DMS53 treated with DMSO at 0.1 percent for 48 hours (cell line): ENCODE measurements at regions not wholly inside any gene's neighbourhood (a gene's known extent, or its start where the extent isn't known, plus 50 kb on each side); places are given as distances from the start of the nearest gene placed in this dataset.
"Not testable (repeated sequence)": the region's sequence is repeated elsewhere in the genome, so short reads cannot be mapped to it uniquely, and the experiment has no call there.

Experiments used
- DNase-seq: peaks from one replicate; lab custom pipeline; 2025; ENCODE audit not compliant: unreplicated experiment; lab: John Stamatoyannopoulos, UW

GRCh38 chr13:73190477-73190876 is 131.7 kb downstream of the KLF5 start:
- DNase-seq: no peak

DNA sequence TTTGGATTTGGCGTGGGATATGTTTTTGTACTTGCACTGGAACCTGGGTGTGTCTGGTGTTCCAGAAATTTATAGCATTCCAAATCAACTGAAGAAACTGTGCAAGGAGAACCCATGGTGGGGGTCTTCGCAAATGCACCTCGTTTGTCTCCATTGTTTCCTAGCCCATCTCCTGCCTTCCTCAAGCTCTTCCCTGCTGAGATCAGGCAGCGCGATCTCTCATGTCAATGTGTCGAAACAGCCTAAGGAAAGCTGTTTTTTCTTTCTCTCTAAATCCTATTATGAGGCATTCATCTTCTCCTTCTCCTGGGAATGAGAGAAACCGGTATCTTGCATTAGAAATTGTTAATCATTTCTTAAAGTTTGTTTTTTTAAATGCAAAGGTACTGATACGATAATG is 131.0 kb downstream of the KLF5 start:
- no peak for DNase-seq

DNA sequence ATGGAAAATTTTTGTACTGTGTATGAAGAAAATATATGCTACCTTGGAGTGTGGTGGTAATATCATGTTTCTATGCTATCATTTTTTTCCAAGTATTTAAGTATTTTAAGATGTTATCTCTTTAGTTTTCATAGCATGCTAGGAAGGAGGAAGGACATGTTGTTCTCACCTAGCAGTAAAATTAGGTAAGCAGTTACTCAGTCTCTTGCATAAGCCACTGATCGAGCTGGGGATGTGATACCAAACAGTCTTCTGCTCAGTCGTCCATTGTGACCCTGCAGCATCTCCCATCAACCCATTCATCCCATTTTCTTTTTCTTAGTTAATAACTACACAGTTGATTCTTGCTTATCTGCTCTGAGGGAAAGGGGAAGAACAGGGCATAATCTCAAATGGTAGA is 130.6 kb downstream of the KLF5 start:
- no peak for DNase-seq

DNA sequence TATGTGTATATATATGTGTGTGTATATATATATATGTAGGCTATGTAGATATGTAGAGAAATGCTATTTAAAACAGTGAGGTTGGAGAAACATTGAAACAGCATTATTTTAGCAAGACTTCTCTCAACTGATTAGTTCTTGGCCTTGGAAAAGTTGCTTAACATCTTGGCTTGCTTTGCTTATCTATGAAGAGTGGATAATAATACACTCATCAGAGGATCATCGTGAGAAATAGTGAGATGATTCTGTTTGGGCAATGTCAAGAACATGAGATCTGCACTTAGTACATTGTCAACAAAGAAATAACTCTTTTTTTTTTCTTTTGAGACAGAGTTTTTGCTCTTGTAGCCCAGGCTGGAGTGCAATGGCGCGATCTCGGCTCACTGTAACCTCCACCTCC is 128.3 kb downstream of the KLF5 start:
- DNase-seq: no peak

DNA sequence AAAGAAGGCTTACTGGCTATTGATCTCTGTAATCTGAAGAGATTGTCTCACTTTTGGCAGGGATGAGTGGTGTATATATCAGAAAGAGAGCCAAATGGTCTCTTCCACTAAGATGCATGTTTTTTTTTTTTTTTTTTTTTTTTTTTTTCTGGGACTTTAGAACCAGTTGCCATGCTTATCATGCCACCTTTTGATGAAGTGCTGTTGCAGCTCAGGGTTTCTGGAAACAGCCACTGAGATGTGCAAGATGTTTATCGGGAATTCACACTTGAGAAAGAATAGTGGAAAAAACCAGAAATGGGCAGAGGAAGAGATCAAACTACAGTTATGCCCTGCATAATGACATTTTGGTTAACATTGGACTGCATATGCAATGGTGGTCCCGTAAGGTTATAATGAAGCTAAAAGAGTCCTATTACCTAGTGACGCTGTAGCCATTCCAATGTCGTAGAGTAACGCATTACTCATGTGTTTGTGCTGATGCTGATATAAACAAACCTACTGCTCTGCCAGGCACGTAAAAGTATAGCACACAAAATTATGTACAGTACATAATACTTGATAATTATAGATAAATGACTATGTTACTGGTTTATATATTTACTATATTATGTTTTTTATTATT is 121.0 kb downstream of the KLF5 start:
- DNase-seq: no peak

GRCh38 chr13:73177916-73178565 is 119.2 kb downstream of the KLF5 start:
- DNase-seq: no peak

DNA sequence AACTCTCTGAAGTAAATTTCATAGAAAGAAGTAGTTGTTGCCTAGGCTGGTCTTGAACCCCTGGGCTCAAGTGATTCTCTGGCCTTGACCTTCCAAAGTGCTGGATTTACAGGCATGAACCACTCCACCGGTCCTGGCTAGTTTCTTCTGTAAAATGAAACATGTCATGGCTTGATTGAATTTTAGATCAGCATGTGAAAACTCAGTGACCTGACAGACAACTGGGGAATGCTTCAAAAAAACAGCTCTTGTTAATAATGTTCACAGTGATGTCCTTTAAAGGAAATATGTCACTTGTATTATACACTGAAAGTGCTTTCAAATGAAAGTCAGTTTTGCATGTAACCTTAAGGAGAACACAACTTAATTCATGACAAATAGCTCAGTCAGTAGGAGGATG is 118.2 kb downstream of the KLF5 start:
- DNase-seq: no peak

DNA sequence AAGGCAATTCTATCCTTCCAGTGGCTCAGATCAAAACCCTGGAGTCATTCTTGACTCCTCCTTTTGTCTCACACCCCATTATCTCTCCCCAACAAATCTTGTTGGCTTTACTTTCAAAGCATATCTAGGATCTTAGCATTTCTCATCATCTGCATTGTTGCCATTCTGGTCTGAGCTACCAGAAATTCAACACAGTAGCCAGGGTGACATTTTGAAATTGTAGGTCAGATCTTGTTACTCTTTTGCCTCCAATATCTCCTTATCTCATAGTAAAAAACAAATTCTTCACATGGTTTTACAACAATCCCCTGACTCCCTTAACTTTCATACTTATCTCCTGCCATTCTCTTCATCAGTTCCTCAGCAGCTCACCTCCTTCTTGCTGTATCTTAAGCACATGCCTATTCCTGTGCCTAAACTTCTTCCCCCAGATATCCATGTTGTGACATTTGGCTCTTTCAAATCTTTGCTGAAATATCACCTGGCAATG is 115.8 kb downstream of the KLF5 start:
- DNase-seq: no peak

DNA sequence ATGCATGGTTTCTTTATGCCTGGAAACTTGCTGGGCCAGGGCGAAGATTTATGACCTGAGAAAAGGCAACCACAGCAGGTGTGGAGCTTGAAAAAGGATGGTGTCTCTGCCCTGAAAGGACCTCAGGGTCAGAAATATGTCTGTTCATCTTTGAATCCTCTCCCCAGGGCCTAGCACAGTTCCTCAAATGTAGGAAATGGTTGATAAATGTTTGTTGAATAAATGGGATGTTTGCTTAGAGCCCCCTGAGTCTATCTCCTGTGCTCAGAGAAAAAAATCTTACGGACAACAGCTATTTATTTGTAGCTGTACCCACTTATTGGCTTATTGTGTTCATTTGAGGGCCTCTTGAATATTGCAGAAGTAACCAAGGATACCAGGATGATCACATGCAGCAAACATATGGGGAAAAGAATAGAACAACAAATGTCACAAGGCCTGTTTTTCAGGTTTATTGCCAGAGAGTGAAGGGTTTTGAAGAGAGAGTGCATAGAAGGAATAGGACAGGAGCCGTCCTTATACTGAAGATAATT is 114.5 kb downstream of the KLF5 start:
- DNase-seq: peak; percentile 8

GRCh38 chr13:73171926-73172325 is 113.1 kb downstream of the KLF5 start:
- DNase-seq: no peak

- no peak for DNase-seq
Measured at GRCh38 chr13:73171271-73171682, 112.5 kb downstream of the KLF5 start.

- no peak for DNase-seq
Measured at GRCh38 chr13:73169971-73170370, 111.2 kb downstream of the KLF5 start.

DNA sequence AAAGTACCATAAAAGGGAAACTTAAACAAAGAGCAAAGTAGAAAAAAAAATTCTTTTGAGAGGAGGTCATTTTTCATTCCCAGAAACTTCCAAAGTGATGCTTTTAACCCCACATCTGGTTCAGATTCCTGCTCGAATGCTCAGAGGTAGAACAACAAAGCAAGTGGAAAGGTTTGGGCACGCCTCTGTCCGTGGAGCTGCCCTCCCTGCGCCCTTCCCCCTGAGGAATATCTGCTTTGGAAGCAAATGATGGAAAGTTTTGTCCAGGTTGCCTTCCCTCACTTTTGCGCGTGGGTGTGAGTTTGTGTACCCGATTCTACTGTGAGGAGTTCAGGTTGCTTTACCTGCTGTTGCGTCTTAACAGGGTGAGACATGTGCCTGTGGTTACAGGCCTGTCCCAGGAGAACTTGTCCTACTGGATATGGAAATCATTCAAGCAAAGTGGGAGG is 110.2 kb downstream of the KLF5 start:
- no peak for DNase-seq

- DNase-seq: no peak
Measured at GRCh38 chr13:73168226-73168952, 109.6 kb downstream of the KLF5 start.

DNA sequence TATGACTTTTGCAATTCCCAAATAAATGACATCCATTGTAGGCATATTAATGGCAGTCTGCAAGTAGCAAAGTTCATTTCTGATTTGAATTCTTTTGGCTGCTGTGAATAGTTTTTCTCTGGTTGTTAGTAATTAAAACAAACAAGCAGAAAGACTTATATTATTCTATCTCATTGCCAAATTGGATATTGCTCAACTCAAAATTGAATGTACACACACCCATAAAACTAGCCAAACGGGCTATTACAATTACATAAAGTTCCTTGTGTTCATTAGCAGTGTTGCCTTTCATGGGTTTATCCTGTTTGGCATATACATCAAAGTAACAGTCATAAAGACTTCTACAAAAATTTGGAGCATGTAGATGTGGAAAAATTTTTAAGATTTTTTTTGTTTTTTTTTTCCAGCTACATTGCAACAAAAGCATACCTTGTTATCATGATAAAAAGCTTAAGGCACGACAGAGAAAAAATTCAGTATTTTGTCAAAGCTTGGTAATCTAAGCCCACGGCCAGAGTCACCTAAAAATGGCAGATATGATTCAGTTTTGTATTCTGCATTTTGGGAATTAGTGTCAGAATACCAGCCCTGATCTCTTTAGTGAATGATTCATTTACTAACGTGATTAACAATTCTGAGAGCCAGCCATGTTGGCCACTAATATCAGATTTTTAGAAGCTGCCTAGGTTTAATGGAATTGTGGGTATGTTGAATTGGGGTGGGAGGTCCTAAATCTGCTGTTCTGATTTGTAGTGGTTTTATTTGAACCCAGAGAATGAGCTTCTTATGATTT is 108.4 kb downstream of the KLF5 start:
- no peak for DNase-seq

GRCh38 chr13:73166204-73166603 is 107.4 kb downstream of the KLF5 start:
- DNase-seq: no peak

- DNase-seq: peak; percentile 8
Measured at GRCh38 chr13:73162912-73163911, 104.4 kb downstream of the KLF5 start.

DNA sequence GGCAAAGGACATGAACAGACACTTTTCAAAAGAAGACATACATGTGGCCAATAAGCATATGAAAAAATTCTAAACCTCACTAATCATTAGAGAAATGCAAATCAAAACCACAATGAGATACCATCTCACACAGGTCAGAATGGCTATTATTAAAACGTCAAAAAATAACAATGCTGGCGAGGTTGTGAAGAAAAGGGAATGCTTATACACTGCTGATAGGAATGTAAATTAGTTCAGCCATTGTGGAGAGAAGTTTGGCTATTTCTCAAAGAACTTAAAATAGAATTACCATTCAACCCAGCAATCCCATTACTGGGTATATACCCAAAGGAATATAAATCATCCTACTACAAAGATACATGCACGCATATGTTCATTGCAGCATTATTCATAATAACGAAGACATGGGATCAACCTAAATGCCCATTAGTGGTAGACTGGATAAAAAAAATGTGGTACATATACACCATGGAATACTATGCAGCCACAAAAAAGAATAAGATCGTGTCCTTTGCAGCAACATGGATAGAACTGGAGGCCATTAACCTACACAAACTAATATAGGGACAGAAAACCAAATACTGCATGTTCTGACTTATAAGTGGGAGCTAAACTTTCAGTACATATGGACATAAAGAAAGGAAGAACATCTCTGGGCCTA is 101.7 kb downstream of the KLF5 start:
- DNase-seq: not testable (repeated sequence)

DNA sequence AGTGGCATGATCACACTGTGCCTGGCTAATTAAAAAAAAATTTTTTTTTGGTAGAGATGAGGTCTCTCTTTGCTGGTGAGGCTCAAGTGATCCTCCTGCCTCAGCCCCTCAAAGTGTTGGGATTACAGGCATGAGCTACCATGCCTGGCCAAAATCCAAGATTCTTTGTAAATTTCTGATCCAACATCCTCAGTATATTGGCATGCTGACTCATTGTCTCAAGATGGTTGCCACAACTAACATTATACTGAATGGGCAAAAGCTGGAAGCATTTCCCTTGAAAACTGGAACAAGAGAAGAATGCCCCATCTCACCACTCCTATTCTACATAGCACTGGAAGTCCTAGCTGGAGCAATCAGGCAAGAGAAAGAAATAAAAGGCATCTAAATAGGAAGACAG is 100.0 kb downstream of the KLF5 start:
- no peak for DNase-seq
